Fibroblast of lung (primary cell): ENCODE measurements at regions not wholly inside any gene's neighbourhood (a gene's known extent, or its start where the extent isn't known, plus 50 kb on each side); places are given as distances from the start of the nearest gene placed in this dataset.

ENCODE experiments used
- DNase-seq, 2 donors: peaks; one replicate each; pipeline versions ENCODE4 v3.0.0 to v3.0.0-alpha.2; 2010; ENCODE audit warnings: low read depth in 2 of 2
- H2AFZ ChIP-seq: 2 replicates; pipeline ENCODE4 v1.5.1; 2012; ENCODE audit warnings: low read length, control low read depth, inconsistent platforms
- H3K27ac ChIP-seq: 2 replicates; pipeline ENCODE4 v1.5.1; 2011; ENCODE audit warnings: low read length, control low read depth; ENCODE audit not compliant: insufficient read depth
- H3K27me3 ChIP-seq: 2 replicates; pipeline ENCODE4 v1.5.1; 2011; ENCODE audit warnings: mild to moderate bottlenecking, low read length; ENCODE audit not compliant: control insufficient read depth, insufficient read depth
- H3K36me3 ChIP-seq: 2 replicates; pipeline ENCODE4 v1.5.1; 2011; ENCODE audit warnings: low read length; ENCODE audit not compliant: control insufficient read depth, insufficient read depth
- H3K4me1 ChIP-seq: 2 replicates; pipeline ENCODE4 v1.5.1; 2011; ENCODE audit warnings: low read length; ENCODE audit not compliant: control insufficient read depth, insufficient read depth; ENCODE audit errors: extremely low read depth
- H3K4me2 ChIP-seq: 2 replicates; pipeline ENCODE4 v1.5.1; 2011; ENCODE audit warnings: low read length, control low read depth; ENCODE audit not compliant: insufficient read depth; ENCODE audit errors: extremely low read depth
- H3K4me3 ChIP-seq, 4 experiments: fragments of 200-600 bp in 1 of 4; sonication (generic) in 1 of 4; replicated peaks in 1 of 4; 2 replicates each; pipeline ENCODE4 v1.5.1; 2011 to 2016; ENCODE audit warnings: low read length in 4 of 4, low read depth in 3 of 4, mild to moderate bottlenecking in 3 of 4, control low read depth in 2 of 4, inconsistent platforms in 1 of 4, mixed read lengths in 1 of 4; ENCODE audit not compliant: insufficient read depth in 1 of 4; ENCODE audit errors: control extremely low read depth in 1 of 4
- H3K79me2 ChIP-seq: 2 replicates; pipeline ENCODE4 v1.5.1; 2012; ENCODE audit warnings: mild to moderate bottlenecking, low read length, inconsistent platforms; ENCODE audit not compliant: control insufficient read depth, insufficient read depth
- H3K9ac ChIP-seq: 2 replicates; pipeline ENCODE4 v1.5.1; 2011; ENCODE audit warnings: mild to moderate bottlenecking, low read length, control low read depth; ENCODE audit not compliant: insufficient read depth
- H3K9me3 ChIP-seq: 2 replicates; pipeline ENCODE4 v1.5.1; 2012; ENCODE audit warnings: low read depth, low read length; ENCODE audit not compliant: control insufficient read depth, insufficient read depth
- H4K20me1 ChIP-seq: 2 replicates; pipeline ENCODE4 v1.5.1; 2011; ENCODE audit warnings: low read length; ENCODE audit not compliant: control insufficient read depth, insufficient read depth; ENCODE audit errors: extremely low read depth
- EZH2 ChIP-seq: IDR thresholded peaks from 2 replicates; pipeline ENCODE4 v1.5.1; 2012; ENCODE audit warnings: low read length, control low read depth, mild to moderate bottlenecking; ENCODE audit errors: missing control alignments
- TF ChIP-seq, protein P1 (sequence below), 2 donors: IDR thresholded peaks in 1 of 2; conservative IDR thresholded peaks in 1 of 2; 1 replicate in 1 of 2; 2 replicates in 1 of 2; pipeline ENCODE4 v1.5.1; 2011 to 2012; ENCODE audit warnings: low read length in 2 of 2, control low read depth in 1 of 2, inconsistent platforms in 1 of 2, low read depth in 1 of 2, mild to moderate bottlenecking in 1 of 2

GRCh38 chr3:70570584-70570983 is 258.1 kb upstream of the MDFIC2 start:
- TF ChIP-seq, protein P1, sequence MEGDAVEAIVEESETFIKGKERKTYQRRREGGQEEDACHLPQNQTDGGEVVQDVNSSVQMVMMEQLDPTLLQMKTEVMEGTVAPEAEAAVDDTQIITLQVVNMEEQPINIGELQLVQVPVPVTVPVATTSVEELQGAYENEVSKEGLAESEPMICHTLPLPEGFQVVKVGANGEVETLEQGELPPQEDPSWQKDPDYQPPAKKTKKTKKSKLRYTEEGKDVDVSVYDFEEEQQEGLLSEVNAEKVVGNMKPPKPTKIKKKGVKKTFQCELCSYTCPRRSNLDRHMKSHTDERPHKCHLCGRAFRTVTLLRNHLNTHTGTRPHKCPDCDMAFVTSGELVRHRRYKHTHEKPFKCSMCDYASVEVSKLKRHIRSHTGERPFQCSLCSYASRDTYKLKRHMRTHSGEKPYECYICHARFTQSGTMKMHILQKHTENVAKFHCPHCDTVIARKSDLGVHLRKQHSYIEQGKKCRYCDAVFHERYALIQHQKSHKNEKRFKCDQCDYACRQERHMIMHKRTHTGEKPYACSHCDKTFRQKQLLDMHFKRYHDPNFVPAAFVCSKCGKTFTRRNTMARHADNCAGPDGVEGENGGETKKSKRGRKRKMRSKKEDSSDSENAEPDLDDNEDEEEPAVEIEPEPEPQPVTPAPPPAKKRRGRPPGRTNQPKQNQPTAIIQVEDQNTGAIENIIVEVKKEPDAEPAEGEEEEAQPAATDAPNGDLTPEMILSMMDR (conservative IDR thresholded peaks at IDR 0.05 in 1 of 2, IDR thresholded peaks at IDR 0.05 in 1 of 2; ENCODE audit: low read depth in 1 of 2, low read length in 2 of 2), result no peak
- no peak for TF ChIP-seq EZH2
- no peak overlapping the region for H2AFZ ChIP-seq
- peaks cover 3% of the 10 kb centered on the region for H3K27me3 ChIP-seq
- no peak overlapping the region for H3K9ac ChIP-seq
- no peak overlapping the region for H3K27ac ChIP-seq
- no peaks in the 10 kb centered on the region for H3K79me2 ChIP-seq
- DNase-seq, result no peak
- no peaks in the 10 kb centered on the region for H4K20me1 ChIP-seq
- H3K4me3 ChIP-seq, result no peak overlapping the region
- no peaks in the 10 kb centered on the region for H3K9me3 ChIP-seq
- no peaks in the 10 kb centered on the region for H3K36me3 ChIP-seq
- H3K4me1 ChIP-seq, result no peaks in the 10 kb centered on the region
- no peak overlapping the region for H3K4me2 ChIP-seq

GRCh38 chr3:70568626-70569025 is 256.2 kb upstream of the MDFIC2 start:
- H4K20me1 ChIP-seq, result no peaks in the 10 kb centered on the region
- TF ChIP-seq, protein P1 (conservative IDR thresholded peaks at IDR 0.05 in 1 of 2, IDR thresholded peaks at IDR 0.05 in 1 of 2; ENCODE audit: low read depth in 1 of 2, low read length in 2 of 2), result no peak
- no peak for TF ChIP-seq EZH2

GRCh38 chr3:70565861-70566260 is 253.4 kb upstream of the MDFIC2 start:
- no peak for DNase-seq
- no peak for TF ChIP-seq EZH2
- TF ChIP-seq, protein P1 (conservative IDR thresholded peaks at IDR 0.05 in 1 of 2, IDR thresholded peaks at IDR 0.05 in 1 of 2; ENCODE audit: low read depth in 1 of 2, low read length in 2 of 2), result no peak
- no peak overlapping the region for H3K4me2 ChIP-seq
- H3K79me2 ChIP-seq, result no peaks in the 10 kb centered on the region
- no peaks in the 10 kb centered on the region for H4K20me1 ChIP-seq
- no peak overlapping the region for H3K27ac ChIP-seq
- H2AFZ ChIP-seq, result no peak overlapping the region
- H3K9ac ChIP-seq, result no peak overlapping the region
- H3K36me3 ChIP-seq, result no peaks in the 10 kb centered on the region
- H3K27me3 ChIP-seq, result peaks cover 11% of the 10 kb centered on the region
- H3K4me3 ChIP-seq, result no peak overlapping the region
- no peaks in the 10 kb centered on the region for H3K4me1 ChIP-seq
- no peaks in the 10 kb centered on the region for H3K9me3 ChIP-seq

More at GRCh38 chr3:70568626-70569025, 256.2 kb upstream of the MDFIC2 start:
- H3K27me3 ChIP-seq, result peaks cover 11% of the 10 kb centered on the region
- no peak overlapping the region for H3K4me2 ChIP-seq
- DNase-seq, result no peak
- no peaks in the 10 kb centered on the region for H3K4me1 ChIP-seq
- H3K79me2 ChIP-seq, result no peaks in the 10 kb centered on the region
- H2AFZ ChIP-seq, result no peak overlapping the region
- no peaks in the 10 kb centered on the region for H3K36me3 ChIP-seq
- H3K9me3 ChIP-seq, result no peaks in the 10 kb centered on the region
- no peak overlapping the region for H3K9ac ChIP-seq
- no peak overlapping the region for H3K27ac ChIP-seq
- no peak overlapping the region for H3K4me3 ChIP-seq
